Sigmoid colon (tissue), 6 donors: ENCODE measurements at regions not wholly inside any gene's neighbourhood (a gene's known extent, or its start where the extent isn't known, plus 50 kb on each side); places are given as distances from the start of the nearest gene placed in this dataset.

ENCODE experiments used
- DNase-seq: peaks from one replicate; pipeline ENCODE4 v3.0.0-alpha.2; 2019
- H3K27ac ChIP-seq, 4 donors: fragments of 200-600 bp; sonication (generic); one replicate each; pipeline ENCODE4 v1.5.1; 2016 to 2019; ENCODE audit warnings: mild to moderate bottlenecking in 1 of 4
- H3K27me3 ChIP-seq, 3 donors: fragments of 200-600 bp; sonication (generic); one replicate each; pipeline ENCODE4 v1.5.1; 2019; ENCODE audit warnings: mild to moderate bottlenecking in 1 of 3
- H3K36me3 ChIP-seq, 4 donors: fragments of 200-600 bp; sonication (generic); one replicate each; pipeline ENCODE4 v1.5.1; 2016 to 2019
- H3K4me1 ChIP-seq, 4 donors: fragments of 200-600 bp; sonication (generic); one replicate each; pipeline ENCODE4 v1.5.1; 2017 to 2019
- H3K4me3 ChIP-seq, 4 donors: fragments of 200-600 bp; sonication (generic); one replicate each; pipeline ENCODE4 v1.5.1; 2017 to 2019; ENCODE audit warnings: mild to moderate bottlenecking in 2 of 4, moderate library complexity in 1 of 4
- H3K9me3 ChIP-seq, 4 donors: fragments of 200-600 bp in 3 of 4; sonication (generic) in 3 of 4; one replicate each; pipeline versions ENCODE4 v1.5.1 to v1.6.1; 2013 to 2019
- EP300 ChIP-seq, 4 donors: sonication (generic); formaldehyde crosslinking; IDR thresholded peaks; one replicate each; pipeline ENCODE4 v1.6.1; 2017; ENCODE audit warnings: antibody characterized with exemption in 4 of 4
- POLR2A ChIP-seq, 2 donors: fragments of 450-650 bp; IDR thresholded peaks; one replicate each; pipeline ENCODE4 v1.6.1; 2016; ENCODE audit warnings: antibody characterized with exemption in 2 of 2, mild to moderate bottlenecking in 2 of 2, moderate library complexity in 2 of 2
- POLR2AphosphoS5 ChIP-seq, 4 donors: sonication (generic); formaldehyde crosslinking; IDR thresholded peaks; one replicate each; pipeline ENCODE4 v1.6.1; 2017; ENCODE audit warnings: antibody characterized with exemption in 4 of 4
- WGBS, 2 donors: extraction: QIAGEN DNeasy Blood & Tissue Kit; methylation state at CpG; one replicate each; pipeline ENCODE4 v1.1.7; 2013; 5-methylcytosine and 5-hydroxymethylcytosine counted together
- intact Hi-C: fragments of 100-400 bp; cut with DNase I; formaldehyde crosslinking; loops from one replicate; pipeline ENCODE4 v1.15.1; 2023
- TF ChIP-seq, protein P1 (sequence below), 4 experiments: fragments of 450-650 bp in 3 of 4; fragments of 200-600 bp in 1 of 4; IDR thresholded peaks; one replicate each; pipeline ENCODE4 v1.5.1; 2016 to 2019; ENCODE audit warnings: antibody characterized with exemption in 4 of 4, mild to moderate bottlenecking in 3 of 4, moderate library complexity in 2 of 4
- donor health status: healthy with polysubstance abuse.
- donor health status: healthy.

GRCh38 chr6:141261016-141261671, 871.6 kb upstream of the GJE1 start:
- intact Hi-C loops = no loop called here
- Histone ChIP-seq H3K9me3 (no peaks in the 10 kb centered on the region), H3K4me1 (no peaks in the 10 kb centered on the region)

GRCh38 chr6:141260627-141261015, 872.1 kb upstream of the GJE1 start:
- H3K27me3 ChIP-seq = no peaks in the 10 kb centered on the region
- H3K9me3 ChIP-seq = no peaks in the 10 kb centered on the region
- H3K4me1 ChIP-seq = no peaks in the 10 kb centered on the region
- no peak overlapping the region for H3K4me3 ChIP-seq
- 69 to 82% methylated on average over 7 of the region's 7 CpGs for WGBS, 2 donors
- no peak overlapping the region for H3K27ac ChIP-seq
- no peaks in the 10 kb centered on the region for H3K36me3 ChIP-seq
- DNase-seq = no peak
- intact Hi-C loops = no loop called here
- TF ChIP-seq, protein P1, sequence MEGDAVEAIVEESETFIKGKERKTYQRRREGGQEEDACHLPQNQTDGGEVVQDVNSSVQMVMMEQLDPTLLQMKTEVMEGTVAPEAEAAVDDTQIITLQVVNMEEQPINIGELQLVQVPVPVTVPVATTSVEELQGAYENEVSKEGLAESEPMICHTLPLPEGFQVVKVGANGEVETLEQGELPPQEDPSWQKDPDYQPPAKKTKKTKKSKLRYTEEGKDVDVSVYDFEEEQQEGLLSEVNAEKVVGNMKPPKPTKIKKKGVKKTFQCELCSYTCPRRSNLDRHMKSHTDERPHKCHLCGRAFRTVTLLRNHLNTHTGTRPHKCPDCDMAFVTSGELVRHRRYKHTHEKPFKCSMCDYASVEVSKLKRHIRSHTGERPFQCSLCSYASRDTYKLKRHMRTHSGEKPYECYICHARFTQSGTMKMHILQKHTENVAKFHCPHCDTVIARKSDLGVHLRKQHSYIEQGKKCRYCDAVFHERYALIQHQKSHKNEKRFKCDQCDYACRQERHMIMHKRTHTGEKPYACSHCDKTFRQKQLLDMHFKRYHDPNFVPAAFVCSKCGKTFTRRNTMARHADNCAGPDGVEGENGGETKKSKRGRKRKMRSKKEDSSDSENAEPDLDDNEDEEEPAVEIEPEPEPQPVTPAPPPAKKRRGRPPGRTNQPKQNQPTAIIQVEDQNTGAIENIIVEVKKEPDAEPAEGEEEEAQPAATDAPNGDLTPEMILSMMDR (IDR thresholded peaks at IDR 0.05) = no peak
- TF ChIP-seq POLR2AphosphoS5 (IDR thresholded peaks at IDR 0.05) (no peak), POLR2A (IDR thresholded peaks at IDR 0.05) (no peak), EP300 (IDR thresholded peaks at IDR 0.05) (no peak)

More at GRCh38 chr6:141261016-141261671, 871.6 kb upstream of the GJE1 start:
- TF ChIP-seq EP300 (IDR thresholded peaks at IDR 0.05) (no peak), POLR2AphosphoS5 (IDR thresholded peaks at IDR 0.05) (no peak), POLR2A (IDR thresholded peaks at IDR 0.05) (no peak)
- TF ChIP-seq, protein P1 (IDR thresholded peaks at IDR 0.05) = no peak
- no peak overlapping the region for H3K4me3 ChIP-seq
- H3K36me3 ChIP-seq = no peaks in the 10 kb centered on the region
- WGBS, 2 donors = 53 to 81% methylated on average over 10 of the region's 10 CpGs
- no peak for DNase-seq
- H3K27me3 ChIP-seq = no peaks in the 10 kb centered on the region
- no peak overlapping the region for H3K27ac ChIP-seq

- intact Hi-C loops = no loop called here
- WGBS, 2 donors = 78 to 87% methylated on average over 5 of the region's 5 CpGs
Observed at GRCh38 chr6:141259807-141260206, 872.9 kb upstream of the GJE1 start.

GRCh38 chr6:141259091-141259490, 873.6 kb upstream of the GJE1 start:
- H3K9me3 ChIP-seq = no peaks in the 10 kb centered on the region
- no peak for DNase-seq
- H3K27me3 ChIP-seq = no peaks in the 10 kb centered on the region
- TF ChIP-seq POLR2AphosphoS5 (IDR thresholded peaks at IDR 0.05) (no peak), POLR2A (IDR thresholded peaks at IDR 0.05) (no peak), EP300 (IDR thresholded peaks at IDR 0.05) (no peak)
- TF ChIP-seq, protein P1 (IDR thresholded peaks at IDR 0.05) = no peak
- H3K4me3 ChIP-seq = no peak overlapping the region
- peaks cover 0 to 1% (median 0%) of the 10 kb centered on the region in 4 donors for H3K4me1 ChIP-seq
- intact Hi-C loops = no loop called here
- no peaks in the 10 kb centered on the region for H3K36me3 ChIP-seq
- 87 to 91% methylated on average over 3 of the region's 3 CpGs for WGBS, 2 donors
- no peak overlapping the region for H3K27ac ChIP-seq

More at GRCh38 chr6:141259807-141260206, 872.9 kb upstream of the GJE1 start:
- no peak overlapping the region for H3K27ac ChIP-seq
- no peaks in the 10 kb centered on the region for H3K9me3 ChIP-seq
- no peaks in the 10 kb centered on the region for H3K27me3 ChIP-seq
- TF ChIP-seq POLR2AphosphoS5 (IDR thresholded peaks at IDR 0.05) = no peak
- DNase-seq = no peak
- H3K36me3 ChIP-seq = no peaks in the 10 kb centered on the region
- no peaks in the 10 kb centered on the region for H3K4me1 ChIP-seq
- no peak overlapping the region for H3K4me3 ChIP-seq

GRCh38 chr6:141258516-141258915, 874.2 kb upstream of the GJE1 start:
- DNase-seq = no peak
- Histone ChIP-seq H3K4me3 (no peak overlapping the region), H3K36me3 (no peaks in the 10 kb centered on the region), H3K9me3 (no peaks in the 10 kb centered on the region), H3K4me1 (peaks cover 0 to 7% (median 0%) of the 10 kb centered on the region in 4 donors), H3K27ac (no peak overlapping the region), H3K27me3 (no peaks in the 10 kb centered on the region)
- intact Hi-C loops = no loop called here
- WGBS, 2 donors = 94 to 95% methylated on average over 5 of the region's 5 CpGs
- TF ChIP-seq, protein P1 (IDR thresholded peaks at IDR 0.05) = no peak
- TF ChIP-seq POLR2A (IDR thresholded peaks at IDR 0.05) (no peak), POLR2AphosphoS5 (IDR thresholded peaks at IDR 0.05) (no peak), EP300 (IDR thresholded peaks at IDR 0.05) (no peak)
